CD8-positive, alpha-beta memory T cell (primary cell): ENCODE measurements at regions not wholly inside any gene's neighbourhood (a gene's known extent, or its start where the extent isn't known, plus 50 kb on each side); places are given as distances from the start of the nearest gene placed in this dataset.

ENCODE experiments used
- CTCF ChIA-PET: fragments of 350-600 bp; sonication (Branson Sonifier 250); formaldehyde crosslinking; loops from one replicate; lab custom pipeline; 2021; ENCODE audit warnings: antibody characterized with exemption; lab: Charles Lee
- POLR2A ChIA-PET: fragments of 350-600 bp; sonication (Branson Sonifier 250); formaldehyde crosslinking; loops from one replicate; lab custom pipeline; 2021; ENCODE audit warnings: antibody characterized with exemption; lab: Charles Lee
- DNase-seq, 5 donors: peaks; one replicate each; pipeline versions ENCODE4 v3.0.0 to v3.0.0-alpha.2; 2020 to 2022; ENCODE audit warnings: mixed read lengths in 1 of 5
- H3K27ac ChIP-seq: one replicate; pipeline ENCODE4 v1.7.0; 2013; ENCODE audit warnings: low read depth, mild to moderate bottlenecking, low read length, moderate library complexity
- H3K27me3 ChIP-seq: 2 replicates; pipeline ENCODE4 v1.7.0; 2013; ENCODE audit warnings: low read length, mild to moderate bottlenecking; ENCODE audit not compliant: insufficient read depth, poor library complexity, severe bottlenecking
- H3K36me3 ChIP-seq: 2 replicates; pipeline ENCODE4 v1.7.0; 2013; ENCODE audit warnings: mild to moderate bottlenecking, low read length, moderate library complexity; ENCODE audit not compliant: insufficient read depth
- H3K4me1 ChIP-seq: 2 replicates; pipeline ENCODE4 v1.7.0; 2013; ENCODE audit warnings: mild to moderate bottlenecking, low read length, moderate library complexity; ENCODE audit not compliant: insufficient read depth
- H3K4me3 ChIP-seq: 2 replicates; pipeline ENCODE4 v1.7.0; 2013; ENCODE audit warnings: mild to moderate bottlenecking, low read length
- H3K9me3 ChIP-seq: 2 replicates; pipeline ENCODE4 v1.7.0; 2013; ENCODE audit warnings: mild to moderate bottlenecking, low read length
- H3K27ac Mint-ChIP-seq, 8 donors: one replicate each; pipeline ENCODE4 v1.8.0; 2020 to 2021; ENCODE audit warnings: mixed read lengths in 8 of 8, mild to moderate bottlenecking in 6 of 8, inconsistent platforms in 3 of 8, moderate library complexity in 3 of 8
- H3K27me3 Mint-ChIP-seq, 2 donors: one replicate each; pipeline ENCODE4 v1.8.0; 2020 to 2021; ENCODE audit warnings: mixed read lengths in 2 of 2, mild to moderate bottlenecking in 1 of 2, moderate library complexity in 1 of 2
- H3K36me3 Mint-ChIP-seq, 3 donors: one replicate each; pipeline ENCODE4 v1.8.0; 2020 to 2021; ENCODE audit warnings: mixed read lengths in 3 of 3, inconsistent platforms in 1 of 3, mild to moderate bottlenecking in 1 of 3
- H3K4me1 Mint-ChIP-seq, 3 donors: one replicate each; pipeline ENCODE4 v1.8.0; 2020 to 2021; ENCODE audit warnings: mixed read lengths in 3 of 3, inconsistent platforms in 1 of 3, mild to moderate bottlenecking in 1 of 3
- H3K4me3 Mint-ChIP-seq, 7 donors: one replicate each; pipeline ENCODE4 v1.8.0; 2020 to 2021; ENCODE audit warnings: mixed read lengths in 7 of 7, mild to moderate bottlenecking in 6 of 7, moderate library complexity in 4 of 7, inconsistent platforms in 2 of 7
- H3K9me3 Mint-ChIP-seq, 5 donors: one replicate each; pipeline ENCODE4 v1.8.0; 2020 to 2022; ENCODE audit warnings: mixed read lengths in 5 of 5, mild to moderate bottlenecking in 3 of 5, moderate library complexity in 2 of 5, inconsistent platforms in 1 of 5

- H3K27me3 ChIP-seq, result no peaks in the 10 kb centered on the region
- H3K9me3 Mint-ChIP-seq, result peaks cover 1 to 14% (median 3%) of the 10 kb centered on the region in 5 donors
- ChIA-PET CTCF (interaction anchor here (0.9 kb wide), 1 partner anchor 67 kb away, joined by 3 read pairs; no protein-coding TSS in a partner anchor), POLR2A (no interaction called here)
- DNase-seq, result no peak
- H3K4me3 Mint-ChIP-seq, result no peak overlapping the region
- no peak overlapping the region for H3K27ac Mint-ChIP-seq
- H3K4me3 ChIP-seq, result no peak overlapping the region
- no peak overlapping the region for H3K27ac ChIP-seq
- H3K9me3 ChIP-seq, result no peaks in the 10 kb centered on the region
- H3K27me3 Mint-ChIP-seq, result no peaks in the 10 kb centered on the region
- no peaks in the 10 kb centered on the region for H3K36me3 Mint-ChIP-seq
- H3K4me1 Mint-ChIP-seq, result peaks cover 0 to 5% (median 3%) of the 10 kb centered on the region in 3 donors
- no peaks in the 10 kb centered on the region for H3K36me3 ChIP-seq
- H3K4me1 ChIP-seq, result peaks cover 9% of the 10 kb centered on the region
Measured at GRCh38 chr16:59263955-59264354, 529.8 kb upstream of the GOT2 start.

GRCh38 chr16:59260892-59261291, 526.8 kb upstream of the GOT2 start:
- POLR2A ChIA-PET, result no interaction called here
- peaks cover 0 to 5% (median 3%) of the 10 kb centered on the region in 3 donors for H3K4me1 Mint-ChIP-seq

GRCh38 chr16:59259950-59260319, 525.8 kb upstream of the GOT2 start:
- CTCF ChIA-PET, result no interaction called here
- POLR2A ChIA-PET, result no interaction called here
- no peak overlapping the region for H3K27ac Mint-ChIP-seq

More at GRCh38 chr16:59260892-59261291, 526.8 kb upstream of the GOT2 start:
- Histone ChIP-seq H3K36me3 (no peaks in the 10 kb centered on the region), H3K4me3 (no peak overlapping the region), H3K9me3 (no peaks in the 10 kb centered on the region), H3K27ac (no peak overlapping the region), H3K4me1 (peaks cover 9% of the 10 kb centered on the region), H3K27me3 (no peaks in the 10 kb centered on the region)
- Mint-ChIP-seq H3K36me3 (no peaks in the 10 kb centered on the region), H3K27ac (no peak overlapping the region), H3K9me3 (peaks cover under 1 to 8% (median 3%) of the 10 kb centered on the region in 5 donors), H3K27me3 (no peaks in the 10 kb centered on the region), H3K4me3 (no peak overlapping the region)
- DNase-seq, result no peak
- CTCF ChIA-PET, result no interaction called here

GRCh38 chr16:59259074-59259949, 525.2 kb upstream of the GOT2 start:
- no peaks in the 10 kb centered on the region for H3K9me3 ChIP-seq
- H3K4me3 ChIP-seq, result no peak overlapping the region
- no peaks in the 10 kb centered on the region for H3K27me3 Mint-ChIP-seq
- no peak overlapping the region for H3K4me3 Mint-ChIP-seq
- peak in 1 of 5 donors; percentile 8 for DNase-seq
- H3K4me1 Mint-ChIP-seq, result peaks cover 0 to 5% (median 3%) of the 10 kb centered on the region in 3 donors
- no peaks in the 10 kb centered on the region for H3K27me3 ChIP-seq
- no peak overlapping the region for H3K27ac ChIP-seq
- peak overlapping the region in 1 of 8 donors; percentile 58 for H3K27ac Mint-ChIP-seq
- ChIA-PET CTCF (no interaction called here), POLR2A (no interaction called here)
- peaks cover 2 to 8% (median 3%) of the 10 kb centered on the region in 5 donors for H3K9me3 Mint-ChIP-seq
- H3K36me3 Mint-ChIP-seq, result no peaks in the 10 kb centered on the region
- H3K36me3 ChIP-seq, result no peaks in the 10 kb centered on the region
- H3K4me1 ChIP-seq, result peaks cover 9% of the 10 kb centered on the region

More at GRCh38 chr16:59259950-59260319, 525.8 kb upstream of the GOT2 start:
- H3K4me1 ChIP-seq, result peaks cover 9% of the 10 kb centered on the region
- no peaks in the 10 kb centered on the region for H3K36me3 ChIP-seq
- H3K4me3 ChIP-seq, result no peak overlapping the region
- H3K27ac ChIP-seq, result no peak overlapping the region
- Mint-ChIP-seq H3K36me3 (no peaks in the 10 kb centered on the region), H3K4me3 (no peak overlapping the region), H3K27me3 (no peaks in the 10 kb centered on the region), H3K4me1 (peaks cover 0 to 5% (median 3%) of the 10 kb centered on the region in 3 donors), H3K9me3 (peaks cover 0 to 8% (median 3%) of the 10 kb centered on the region in 5 donors)
- DNase-seq, result no peak
- no peaks in the 10 kb centered on the region for H3K9me3 ChIP-seq
- no peaks in the 10 kb centered on the region for H3K27me3 ChIP-seq

- Histone ChIP-seq H3K9me3 (no peaks in the 10 kb centered on the region), H3K4me1 (no peaks in the 10 kb centered on the region), H3K27ac (no peak overlapping the region), H3K27me3 (no peaks in the 10 kb centered on the region), H3K36me3 (no peaks in the 10 kb centered on the region), H3K4me3 (no peak overlapping the region)
- H3K9me3 Mint-ChIP-seq, result peaks cover 2 to 14% (median 4%) of the 10 kb centered on the region in 5 donors
- H3K27me3 Mint-ChIP-seq, result no peaks in the 10 kb centered on the region
- DNase-seq, result no peak
- no peaks in the 10 kb centered on the region for H3K36me3 Mint-ChIP-seq
- no peak overlapping the region for H3K27ac Mint-ChIP-seq
- ChIA-PET POLR2A (no interaction called here), CTCF (no interaction called here)
- H3K4me3 Mint-ChIP-seq, result no peak overlapping the region
- no peaks in the 10 kb centered on the region for H3K4me1 Mint-ChIP-seq
Measured at GRCh38 chr16:59252317-59252716, 518.2 kb upstream of the GOT2 start.

GRCh38 chr16:59249011-59249410, 514.9 kb upstream of the GOT2 start:
- CTCF ChIA-PET, result no interaction called here

GRCh38 chr16:59242556-59242955, 508.4 kb upstream of the GOT2 start:
- H3K27ac ChIP-seq, result no peak overlapping the region
- POLR2A ChIA-PET, result no interaction called here
- Mint-ChIP-seq H3K4me3 (no peak overlapping the region), H3K4me1 (no peaks in the 10 kb centered on the region), H3K27ac (no peak overlapping the region), H3K27me3 (no peaks in the 10 kb centered on the region), H3K9me3 (peaks cover 0 to 13% (median 12%) of the 10 kb centered on the region in 5 donors), H3K36me3 (no peaks in the 10 kb centered on the region)
- H3K9me3 ChIP-seq, result no peaks in the 10 kb centered on the region
- H3K27me3 ChIP-seq, result no peaks in the 10 kb centered on the region
- H3K4me1 ChIP-seq, result no peaks in the 10 kb centered on the region
- H3K36me3 ChIP-seq, result no peaks in the 10 kb centered on the region
- no peak for DNase-seq
- H3K4me3 ChIP-seq, result no peak overlapping the region
- CTCF ChIA-PET, result no interaction called here

More at GRCh38 chr16:59249011-59249410, 514.9 kb upstream of the GOT2 start:
- H3K4me1 ChIP-seq, result no peaks in the 10 kb centered on the region
- no peak overlapping the region for H3K4me3 Mint-ChIP-seq
- no peaks in the 10 kb centered on the region for H3K36me3 Mint-ChIP-seq
- no peak overlapping the region for H3K27ac Mint-ChIP-seq
- H3K9me3 Mint-ChIP-seq, result peaks cover 0 to 19% (median 7%) of the 10 kb centered on the region in 5 donors
- H3K27me3 Mint-ChIP-seq, result no peaks in the 10 kb centered on the region
- POLR2A ChIA-PET, result no interaction called here
- no peaks in the 10 kb centered on the region for H3K27me3 ChIP-seq
- no peaks in the 10 kb centered on the region for H3K9me3 ChIP-seq
- no peak overlapping the region for H3K27ac ChIP-seq
- H3K4me1 Mint-ChIP-seq, result no peaks in the 10 kb centered on the region
- no peak overlapping the region for H3K4me3 ChIP-seq
- no peaks in the 10 kb centered on the region for H3K36me3 ChIP-seq
- DNase-seq, result no peak

- H3K4me3 ChIP-seq, result no peak overlapping the region
- Mint-ChIP-seq H3K4me3 (no peak overlapping the region), H3K36me3 (no peaks in the 10 kb centered on the region), H3K4me1 (no peaks in the 10 kb centered on the region), H3K9me3 (peaks cover 0 to 15% (median 9%) of the 10 kb centered on the region in 5 donors), H3K27ac (no peak overlapping the region), H3K27me3 (no peaks in the 10 kb centered on the region)
- no peak for DNase-seq
- no peaks in the 10 kb centered on the region for H3K4me1 ChIP-seq
- no peaks in the 10 kb centered on the region for H3K36me3 ChIP-seq
- H3K27ac ChIP-seq, result no peak overlapping the region
- POLR2A ChIA-PET, result no interaction called here
- CTCF ChIA-PET, result no interaction called here
- H3K27me3 ChIP-seq, result no peaks in the 10 kb centered on the region
- H3K9me3 ChIP-seq, result no peaks in the 10 kb centered on the region
Measured at GRCh38 chr16:59238246-59238645, 504.1 kb upstream of the GOT2 start.
